A549 (cell line): ENCODE measurements at regions not wholly inside any gene's neighbourhood (a gene's known extent, or its start where the extent isn't known, plus 50 kb on each side); places are given as distances from the start of the nearest gene placed in this dataset.

Experiments used
- ATAC-seq, 2 experiments: fragments of 200-7000 bp in 1 of 2; fragments of >200 bp in 1 of 2; cut with Nextera tagmentation in 1 of 2; cut with Tn5 transposase in 1 of 2; 3 replicates each; pipeline versions ENCODE4 v1.8.0 to v1.9.1; 2018 to 2020; ENCODE audit warnings: mild to moderate bottlenecking in 1 of 2, moderate library complexity in 1 of 2
- CTCF ChIA-PET: fragments of 300-600 bp; sonication (Branson Sonifier 250); formaldehyde crosslinking; extraction: SDS; loops from one replicate; lab custom pipeline; 2021; ENCODE audit warnings: antibody characterized with exemption, inconsistent platforms; lab: Yijun Ruan, JAX
- POLR2A ChIA-PET: fragments of 350-600 bp; formaldehyde crosslinking; extraction: SDS; loops from one replicate; lab custom pipeline; 2021; ENCODE audit warnings: antibody characterized with exemption, inconsistent platforms; lab: Yijun Ruan, JAX
- DNase-seq, 2 experiments: peaks; one replicate each; pipeline versions ENCODE4 v3.0.0 to v3.0.0-alpha.2; 2011 to 2016; ENCODE audit warnings: low read depth in 1 of 2, low spot score in 1 of 2
- FAIRE-seq: peaks from 2 replicates; lab custom pipeline; 2011; peaks lifted over from hg19 to GRCh38; lab: Jason Lieb, UNC
- H3K27ac ChIP-seq, 2 experiments: fragments of >200 bp; sonication (Bioruptor Twin); formaldehyde crosslinking; 3 replicates each; pipeline ENCODE4 v1.5.1; 2016 to 2017
- H3K4me1 ChIP-seq: fragments of >200 bp; sonication (Bioruptor Twin); formaldehyde crosslinking; 3 replicates; pipeline ENCODE4 v1.6.1; 2016
- H3K4me2 ChIP-seq: fragments of >200 bp; sonication (Bioruptor Twin); formaldehyde crosslinking; 3 replicates; pipeline ENCODE4 v1.6.1; 2016
- H3K4me3 ChIP-seq: fragments of >200 bp; sonication (Bioruptor Twin); formaldehyde crosslinking; 3 replicates; pipeline ENCODE4 v1.5.1; 2016
- H3K9me3 ChIP-seq: fragments of >200 bp; sonication (Bioruptor Twin); formaldehyde crosslinking; 3 replicates; pipeline ENCODE4 v1.6.1; 2016
- CBX2 ChIP-seq: fragments of 200-600 bp; sonication (generic); IDR thresholded peaks from 2 replicates; pipeline ENCODE4 v1.6.1; 2016; ENCODE audit warnings: low read depth, mild to moderate bottlenecking, borderline replicate concordance
- CEBPB ChIP-seq, 2 experiments: fragments of >200 bp in 1 of 2; sonication (Bioruptor Twin) in 1 of 2; formaldehyde crosslinking in 1 of 2; IDR thresholded peaks; 2 replicates each; pipeline ENCODE4 v1.6.1; 2012 to 2016
- CHD2 ChIP-seq: fragments of 150-350 bp; IDR thresholded peaks from 2 replicates; pipeline ENCODE4 v1.6.1; 2014; ENCODE audit warnings: low read length; ENCODE audit not compliant: partially characterized antibody
- CHD4 ChIP-seq: fragments of 200-600 bp; sonication (generic); IDR thresholded peaks from 2 replicates; pipeline ENCODE4 v1.6.1; 2016; ENCODE audit warnings: antibody characterized with exemption, mild to moderate bottlenecking, borderline replicate concordance
- EHF ChIP-seq: fragments of 250-450 bp; sonication (Bioruptor Pico); IDR thresholded peaks from 2 replicates; pipeline ENCODE4 v1.5.0; 2020; ENCODE audit warnings: mild to moderate bottlenecking
- HMGXB4 ChIP-seq: fragments of 250-450 bp; sonication (Bioruptor Pico); IDR thresholded peaks from 2 replicates; pipeline ENCODE4 v1.5.0; 2021; ENCODE audit warnings: mild to moderate bottlenecking, moderate library complexity, borderline replicate concordance
- HOXA7 ChIP-seq: fragments of 250-450 bp; sonication (Bioruptor Pico); IDR thresholded peaks from 2 replicates; pipeline ENCODE4 v1.5.0; 2020; ENCODE audit warnings: mild to moderate bottlenecking, moderate library complexity
- JUN ChIP-seq, 2 experiments: fragments of >200 bp; sonication (Bioruptor Twin); formaldehyde crosslinking; IDR thresholded peaks; 2 replicates in 1 of 2; 3 replicates in 1 of 2; pipeline ENCODE4 v1.6.1; 2016 to 2017
- JUNB ChIP-seq: fragments of >200 bp; sonication (Bioruptor Twin); formaldehyde crosslinking; IDR thresholded peaks from 2 replicates; pipeline ENCODE4 v1.6.1; 2016
- MAFK ChIP-seq: fragments of 450-650 bp; IDR thresholded peaks from 2 replicates; pipeline ENCODE4 v1.6.1; 2014; ENCODE audit not compliant: partially characterized antibody
- MAZ ChIP-seq: fragments of 150-350 bp; IDR thresholded peaks from 2 replicates; pipeline ENCODE4 v1.6.1; 2014; ENCODE audit warnings: antibody characterized with exemption, low read depth, low read length, borderline replicate concordance
- MYC ChIP-seq: IDR thresholded peaks from 2 replicates; pipeline ENCODE4 v1.6.1; 2012; ENCODE audit warnings: mild to moderate bottlenecking, inconsistent platforms, low read length, improper control_type of control experiment, borderline replicate concordance
- NPAS2 ChIP-seq: fragments of 250-450 bp; sonication (Bioruptor Pico); IDR thresholded peaks from 2 replicates; pipeline ENCODE4 v1.8.0; 2022; ENCODE audit warnings: mild to moderate bottlenecking, moderate library complexity, borderline replicate concordance
- PHF8 ChIP-seq: fragments of 200-600 bp; sonication (generic); IDR thresholded peaks from 2 replicates; pipeline ENCODE4 v1.6.1; 2016; ENCODE audit warnings: low read depth, mild to moderate bottlenecking, antibody characterized with exemption, moderate library complexity, borderline replicate concordance
- POLR2AphosphoS2 ChIP-seq: conservative IDR thresholded peaks from 2 replicates; pipeline ENCODE4 v1.6.1; 2012; ENCODE audit warnings: low read length, improper control_type of control experiment, inconsistent platforms
- RAD21 ChIP-seq, 2 experiments: fragments of >200 bp in 1 of 2; sonication (Bioruptor Twin) in 1 of 2; formaldehyde crosslinking in 1 of 2; IDR thresholded peaks in 1 of 2; conservative IDR thresholded peaks in 1 of 2; 2 replicates in 1 of 2; 3 replicates in 1 of 2; pipeline ENCODE4 v1.6.1; 2012 to 2018; ENCODE audit warnings: inconsistent platforms in 1 of 2
- RARB ChIP-seq: fragments of 250-450 bp; sonication (Bioruptor Pico); IDR thresholded peaks from 2 replicates; pipeline ENCODE4 v1.8.0; 2021; ENCODE audit warnings: mild to moderate bottlenecking, moderate library complexity
- REST ChIP-seq: fragments of 200-600 bp; sonication (generic); IDR thresholded peaks from 2 replicates; pipeline ENCODE4 v1.6.1; 2016; ENCODE audit warnings: antibody characterized with exemption, mild to moderate bottlenecking, moderate library complexity
- RFX5 ChIP-seq: fragments of 450-650 bp; IDR thresholded peaks from 2 replicates; pipeline ENCODE4 v1.7.1; 2014; ENCODE audit warnings: antibody characterized with exemption, mild to moderate bottlenecking, moderate library complexity
- TP53 ChIP-seq: fragments of 250-450 bp; sonication (Bioruptor Pico); IDR thresholded peaks from 2 replicates; pipeline ENCODE4 v1.5.0; 2021; ENCODE audit warnings: mild to moderate bottlenecking, moderate library complexity
- ZFP36 ChIP-seq: fragments of 450-650 bp; IDR thresholded peaks from 2 replicates; pipeline ENCODE4 v1.6.1; 2014; ENCODE audit warnings: borderline replicate concordance; ENCODE audit not compliant: partially characterized antibody
- ZNF302 ChIP-seq: fragments of 250-450 bp; sonication (Bioruptor Pico); IDR thresholded peaks from 2 replicates; pipeline ENCODE4 v1.9.0; 2021; ENCODE audit warnings: inconsistent platforms, mild to moderate bottlenecking, moderate library complexity
- ZSCAN20 ChIP-seq: fragments of 250-450 bp; sonication (Bioruptor Pico); IDR thresholded peaks from 2 replicates; pipeline ENCODE4 v1.8.0; 2022; ENCODE audit warnings: mild to moderate bottlenecking, moderate library complexity
- WGBS: methylation state at CpG from one replicate; pipeline ENCODE4 v1.1.6; 2017; ENCODE audit errors: missing lambda C conversion rate; 5-methylcytosine and 5-hydroxymethylcytosine counted together
- TF ChIP-seq, protein P1 (sequence below): fragments of 150-350 bp; IDR thresholded peaks from 2 replicates; pipeline ENCODE4 v1.6.1; 2014; ENCODE audit warnings: low read depth, mild to moderate bottlenecking, low read length

DNA sequence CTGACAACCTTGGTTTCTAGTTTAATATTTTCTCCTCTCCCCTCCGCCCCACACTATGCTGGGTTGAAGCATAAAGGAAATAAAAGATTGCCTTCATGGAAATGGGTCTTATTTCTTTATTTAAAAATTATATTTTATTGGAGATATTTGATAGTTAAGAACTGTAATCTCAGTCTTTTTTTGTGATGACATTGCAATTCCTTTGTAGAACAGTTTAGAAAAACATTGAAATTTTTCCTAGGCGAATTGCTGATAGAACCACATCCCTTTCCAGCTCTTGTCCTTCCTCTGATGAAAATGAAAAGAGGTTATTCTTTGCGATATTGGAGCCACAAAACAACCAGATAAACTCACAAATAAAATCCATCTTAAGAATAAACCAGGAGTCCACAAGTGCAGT is 125.6 kb upstream of the NRIP1 start:
- WGBS: 97% methylated on average over 3 of the region's 3 CpGs
- ATAC-seq: no peak
- H3K4me1 ChIP-seq: peaks cover 9% of the 10 kb centered on the region; the same call in 2 of the 3 replicates
- ChIA-PET CTCF (no interaction called here), POLR2A (no interaction called here)
- no peak overlapping the region; a peak in 1 of 6 replicates for H3K27ac ChIP-seq
- no peaks in the 10 kb centered on the region for H3K9me3 ChIP-seq
- no peak for FAIRE-seq
- DNase-seq: no peak
- no peak overlapping the region for H3K4me2 ChIP-seq
- no peak for TF ChIP-seq CHD4
- peak; percentile 63 for TF ChIP-seq MAFK
- TF ChIP-seq, all 56 proteins: peak for 1
- no peak overlapping the region for H3K4me3 ChIP-seq

- Histone ChIP-seq H3K4me2 (no peak overlapping the region), H3K4me1 (peaks cover 9% of the 10 kb centered on the region; the same call in 2 of the 3 replicates), H3K27ac (no peak overlapping the region; a peak in 1 of 6 replicates)
- no peak for FAIRE-seq
- 89% methylated on average over 5 of the region's 5 CpGs for WGBS
- DNase-seq: no peak
- TF ChIP-seq JUNB (no peak), RARB (CRISPR knock-in tag) (no peak), HMGXB4 (CRISPR knock-in tag) (no peak), ZSCAN20 (CRISPR knock-in tag) (no peak), CBX2 (no peak)
- TF ChIP-seq, all 56 proteins: peak for 0
- CTCF ChIA-PET: no interaction called here
- no peak overlapping the region for H3K4me3 ChIP-seq
- ATAC-seq: no peak
- POLR2A ChIA-PET: no interaction called here
- no peaks in the 10 kb centered on the region for H3K9me3 ChIP-seq
Observed at GRCh38 chr21:15190837-15191236, 126.0 kb upstream of the NRIP1 start.

GRCh38 chr21:15191342-15191741 is 126.5 kb upstream of the NRIP1 start:
- POLR2A ChIA-PET: no interaction called here
- Histone ChIP-seq H3K27ac (no peak overlapping the region; a peak in 1 of 6 replicates), H3K4me1 (peaks cover 9% of the 10 kb centered on the region; the same call in 2 of the 3 replicates), H3K9me3 (no peaks in the 10 kb centered on the region), H3K4me2 (no peak overlapping the region), H3K4me3 (no peak overlapping the region)
- no peak for TF ChIP-seq MAZ
- TF ChIP-seq RAD21 (conservative IDR thresholded peaks at IDR 0.05 in 1 of 2, IDR thresholded peaks at IDR 0.05 in 1 of 2): no peak
- no peak for TF ChIP-seq TP53 (CRISPR knock-in tag)
- no peak for TF ChIP-seq MAFK
- no peak for TF ChIP-seq RFX5
- no peak for TF ChIP-seq ZNF302 (CRISPR knock-in tag)
- no peak for TF ChIP-seq CEBPB (IDR thresholded peaks at IDR 0.05)
- no peak for TF ChIP-seq NPAS2 (CRISPR knock-in tag)
- no peak for TF ChIP-seq EHF
- TF ChIP-seq PHF8: no peak
- no peak for TF ChIP-seq HOXA7 (CRISPR knock-in tag)
- TF ChIP-seq, protein P1, sequence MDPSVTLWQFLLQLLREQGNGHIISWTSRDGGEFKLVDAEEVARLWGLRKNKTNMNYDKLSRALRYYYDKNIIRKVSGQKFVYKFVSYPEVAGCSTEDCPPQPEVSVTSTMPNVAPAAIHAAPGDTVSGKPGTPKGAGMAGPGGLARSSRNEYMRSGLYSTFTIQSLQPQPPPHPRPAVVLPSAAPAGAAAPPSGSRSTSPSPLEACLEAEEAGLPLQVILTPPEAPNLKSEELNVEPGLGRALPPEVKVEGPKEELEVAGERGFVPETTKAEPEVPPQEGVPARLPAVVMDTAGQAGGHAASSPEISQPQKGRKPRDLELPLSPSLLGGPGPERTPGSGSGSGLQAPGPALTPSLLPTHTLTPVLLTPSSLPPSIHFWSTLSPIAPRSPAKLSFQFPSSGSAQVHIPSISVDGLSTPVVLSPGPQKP: no peak
- no peak for TF ChIP-seq ZFP36
- no peak for TF ChIP-seq REST
- TF ChIP-seq CHD2: no peak
- no peak for TF ChIP-seq JUN (IDR thresholded peaks at IDR 0.05)
- TF ChIP-seq POLR2AphosphoS2: no peak
- no peak for TF ChIP-seq MYC
- no peak for FAIRE-seq
- WGBS: 76% methylated on average over 5 of the region's 5 CpGs
- ATAC-seq: no peak
- CTCF ChIA-PET: no interaction called here
- DNase-seq: no peak
